C1 segment of cervical spinal cord (tissue), 14 donors: ENCODE measurements at regions not wholly inside any gene's neighbourhood (a gene's known extent, or its start where the extent isn't known, plus 50 kb on each side); places are given as distances from the start of the nearest gene placed in this dataset.

ENCODE experiments used
- DNase-seq, 14 donors: peaks; one replicate each; lab custom pipeline; 2025; lab: John Stamatoyannopoulos, UW

- DNase-seq, result no peak
These were observed 164.2 kb upstream of the NBEA start for GRCh38 chr13:34777914-34778303.

- DNase-seq, result no peak
These were observed 162.9 kb upstream of the NBEA start for GRCh38 chr13:34779171-34779570.

- DNase-seq, result no peak
These were observed 148.8 kb upstream of the NBEA start for GRCh38 chr13:34793301-34793700.

DNA sequence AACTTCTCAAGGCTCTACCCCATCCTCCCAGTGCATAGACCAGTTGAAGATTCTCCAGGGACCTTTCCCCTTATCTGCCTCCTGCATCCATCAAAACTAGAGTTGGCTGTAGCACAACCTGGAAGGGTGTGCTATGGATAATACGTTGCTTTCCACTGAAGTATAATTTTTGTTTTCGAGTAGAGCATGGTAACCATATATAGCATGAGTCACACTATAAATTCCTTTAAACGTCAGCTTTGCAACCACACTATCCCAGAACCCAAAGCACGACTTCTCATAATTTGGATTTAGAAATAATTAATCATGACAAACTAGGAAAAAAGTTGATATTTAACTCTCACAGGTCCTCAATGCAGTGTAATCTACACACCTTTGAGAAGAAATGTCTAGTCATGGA, 138.3 kb upstream of the NBEA start:
- DNase-seq, result no peak

DNA sequence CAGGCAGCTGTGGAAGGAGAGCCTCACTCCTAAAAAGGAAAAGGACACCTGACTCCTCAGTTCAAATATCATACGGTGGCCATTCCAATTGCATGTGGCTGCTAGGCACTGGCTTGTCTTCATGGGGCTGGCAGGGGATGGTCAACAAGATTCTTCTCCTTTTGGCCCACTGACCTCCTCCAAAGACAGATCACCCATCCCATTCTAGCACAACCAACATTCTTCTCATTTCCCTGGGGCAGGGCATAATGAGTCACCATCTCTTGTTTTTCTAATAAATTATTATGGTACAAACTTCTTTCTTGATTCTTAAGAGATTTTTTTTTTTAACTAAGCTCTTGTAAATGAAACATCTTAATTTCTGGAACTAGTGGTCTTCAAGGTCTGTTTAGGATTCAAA, 136.7 kb upstream of the NBEA start:
- DNase-seq, result no peak

GRCh38 chr13:34808649-34809048, 133.4 kb upstream of the NBEA start:
- DNase-seq, result no peak

DNA sequence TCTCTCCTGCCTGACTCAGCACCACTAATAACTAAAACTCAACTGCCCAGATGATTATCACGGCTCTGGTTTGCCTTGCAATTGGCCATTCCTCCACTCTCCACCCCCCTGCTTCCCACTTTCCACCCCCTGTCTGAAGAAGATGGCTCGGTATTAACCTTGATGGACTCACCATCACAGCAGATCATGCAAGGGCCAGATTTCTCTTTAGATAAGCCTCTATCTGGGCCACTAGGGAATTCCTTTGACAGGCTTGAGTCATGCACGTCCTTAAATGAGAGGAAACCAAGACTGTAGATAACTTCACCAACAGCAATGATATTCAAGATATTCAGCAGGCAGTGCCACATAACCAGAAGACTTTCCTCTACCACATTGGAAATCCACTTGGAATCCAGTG, 131.1 kb upstream of the NBEA start:
- no peak for DNase-seq

DNA sequence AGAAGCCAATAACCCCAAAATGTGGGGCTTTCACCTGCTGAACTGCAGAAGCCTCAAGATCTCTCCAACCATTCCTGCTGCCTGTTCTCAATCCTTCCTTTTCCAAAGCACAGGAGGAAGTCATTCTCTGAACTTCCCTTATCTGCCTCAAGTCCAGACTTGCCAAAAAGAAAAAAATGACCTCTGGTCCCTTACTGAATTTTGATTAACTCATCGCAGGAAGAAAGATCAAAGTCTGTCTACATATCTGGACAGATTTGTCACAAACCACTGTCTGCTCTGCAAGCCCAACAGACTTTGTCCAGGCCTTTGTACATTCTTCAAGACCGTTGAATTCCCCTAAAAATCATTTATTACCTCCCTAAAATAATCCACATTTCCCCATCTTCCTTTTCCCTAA, 126.5 kb upstream of the NBEA start:
- DNase-seq, result no peak

GRCh38 chr13:34816245-34816884, 125.7 kb upstream of the NBEA start:
- DNase-seq, result no peak

GRCh38 chr13:34816908-34817665, 125.0 kb upstream of the NBEA start:
- DNase-seq, result no peak

DNA sequence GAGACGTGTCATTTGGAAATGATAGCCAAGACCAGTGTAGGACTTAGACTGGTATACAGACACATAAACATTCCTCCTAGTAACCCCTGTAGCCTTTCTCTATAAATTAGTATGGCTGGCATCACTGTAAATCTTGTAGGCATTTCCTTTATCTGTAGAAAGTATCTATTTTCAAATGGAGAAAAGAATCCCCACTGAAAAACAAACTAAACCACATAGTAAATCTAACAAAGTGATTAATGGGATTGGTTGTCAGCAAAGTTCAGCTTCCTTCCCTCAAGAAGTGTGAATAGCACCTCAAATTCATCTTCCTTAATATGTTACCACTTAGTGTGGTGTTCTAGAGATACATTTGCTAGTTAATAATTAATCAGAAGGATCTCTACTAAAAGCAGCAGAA, 119.4 kb upstream of the NBEA start:
- DNase-seq, result no peak

DNA sequence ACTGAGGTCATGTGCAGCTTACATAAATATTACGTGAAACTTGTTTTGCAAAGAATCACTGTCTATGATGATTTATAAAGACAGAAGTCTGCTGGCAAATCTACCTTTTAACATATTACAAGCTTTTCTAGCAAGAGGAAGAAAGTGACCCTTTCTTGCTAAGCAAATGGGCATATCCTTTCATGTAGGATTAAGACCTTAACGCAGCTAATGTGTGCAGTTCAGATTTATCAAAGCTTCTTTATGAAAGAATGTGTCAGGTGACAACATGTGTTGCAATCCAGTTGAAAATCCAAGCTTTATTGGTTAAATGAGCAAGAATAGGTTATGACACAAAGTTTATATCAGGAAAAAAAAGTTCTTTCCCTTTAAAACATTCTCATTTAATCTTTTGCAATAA, 115.6 kb upstream of the NBEA start:
- no peak for DNase-seq

- DNase-seq, result no peak
These were observed 108.4 kb upstream of the NBEA start for GRCh38 chr13:34833562-34834182.

DNA sequence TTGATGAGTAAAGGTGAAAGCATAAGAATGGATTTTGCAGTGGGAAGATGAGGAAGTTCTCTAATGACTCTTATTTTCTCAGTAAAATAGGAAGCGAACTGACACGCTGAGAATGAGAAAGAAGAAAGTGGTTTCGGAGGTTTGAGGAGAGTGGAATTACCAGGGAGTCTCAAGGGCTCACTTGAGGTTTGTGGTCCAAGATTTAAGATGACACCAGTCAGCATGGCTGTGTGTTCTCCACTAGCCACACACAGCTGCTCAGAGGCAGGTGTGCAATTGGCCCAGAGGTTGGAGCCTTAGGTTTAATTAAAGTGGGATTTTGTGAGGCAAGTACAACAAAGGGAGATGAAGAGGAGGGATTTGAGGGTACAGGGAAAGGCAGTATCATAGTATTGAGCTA, 99.6 kb upstream of the NBEA start:
- DNase-seq, result no peak

DNA sequence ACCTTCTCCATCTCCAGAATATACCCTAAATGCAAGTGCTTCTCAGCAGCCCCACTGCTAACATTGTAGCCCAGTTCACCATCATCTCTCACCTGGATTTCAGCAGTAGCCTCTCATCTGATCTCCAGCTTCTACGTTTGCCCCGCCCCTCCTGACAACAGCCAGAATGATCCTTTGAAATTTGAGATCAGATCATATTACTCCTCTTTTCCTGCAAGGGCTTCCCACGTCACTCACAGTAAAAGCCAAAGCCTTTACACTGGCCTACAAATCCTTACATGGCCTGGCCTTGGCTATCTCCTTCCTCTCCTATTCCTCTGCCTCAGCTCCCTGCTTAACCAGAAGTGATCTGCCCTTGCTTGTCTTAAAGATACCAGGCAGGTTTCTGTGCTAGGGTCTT, 94.3 kb upstream of the NBEA start:
- no peak for DNase-seq

GRCh38 chr13:34849406-34849805, 92.7 kb upstream of the NBEA start:
- no peak for DNase-seq

GRCh38 chr13:34853161-34853560, 88.9 kb upstream of the NBEA start:
- DNase-seq, result no peak

- DNase-seq, result no peak
These were observed 84.3 kb upstream of the NBEA start for GRCh38 chr13:34857558-34858325.

DNA sequence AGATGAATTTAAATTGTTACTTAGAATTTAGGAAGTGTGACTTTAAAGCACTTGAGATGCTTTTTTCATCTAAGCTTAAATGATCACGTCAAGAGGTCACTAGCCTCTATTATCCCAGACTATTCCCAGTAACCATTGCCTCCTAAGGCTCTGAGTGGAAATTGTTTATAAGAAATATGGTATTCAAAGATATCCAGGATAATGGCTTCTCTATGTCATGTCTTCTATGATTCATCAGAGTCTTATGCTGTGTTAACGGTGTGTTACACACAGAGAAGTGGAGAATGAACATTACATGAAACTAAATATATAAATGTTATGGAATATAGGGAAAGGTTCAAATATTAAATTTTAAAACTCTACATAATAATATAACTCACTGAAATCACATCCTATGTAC, 79.8 kb upstream of the NBEA start:
- DNase-seq, result no peak

DNA sequence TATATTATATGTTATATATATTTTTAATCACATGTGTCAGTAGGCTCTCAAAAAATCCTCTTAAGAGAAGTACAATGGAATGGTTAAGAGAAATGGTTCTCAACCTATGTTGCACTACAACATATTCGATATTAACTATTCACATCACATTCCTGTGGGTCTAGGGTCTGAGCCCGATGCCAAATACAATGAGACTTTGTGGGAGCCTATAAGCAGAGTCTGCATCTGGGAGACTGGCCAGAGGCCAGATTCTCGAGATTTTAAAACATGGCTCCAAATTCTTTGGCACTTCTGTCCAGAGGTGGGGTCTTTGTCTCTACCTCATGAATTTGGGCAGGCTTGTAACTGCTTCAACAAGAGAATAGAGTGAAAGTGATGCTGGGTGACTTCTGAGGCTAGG, 79.4 kb upstream of the NBEA start:
- DNase-seq, result no peak

- no peak for DNase-seq
These were observed 78.5 kb upstream of the NBEA start for GRCh38 chr13:34863360-34864135.

GRCh38 chr13:34864671-34865070, 77.4 kb upstream of the NBEA start:
- no peak for DNase-seq
